SU-DHL-6 (cell line): ENCODE measurements at regions not wholly inside any gene's neighbourhood (a gene's known extent, or its start where the extent isn't known, plus 50 kb on each side); places are given as distances from the start of the nearest gene placed in this dataset.

Experiments used
- EZH2phosphoT487 ChIP-seq: fragments of 200-600 bp; sonication (generic), shearing (Covaris generic); conservative IDR thresholded peaks from 2 replicates; pipeline ENCODE4 v1.6.1; 2018; ENCODE audit warnings: mild to moderate bottlenecking, antibody characterized with exemption, low read length, moderate library complexity, mixed read lengths
- TF ChIP-seq, protein P1 (sequence below): fragments of 200-600 bp; sonication (generic); IDR thresholded peaks from one replicate; pipeline ENCODE4 v1.5.1; 2017; ENCODE audit warnings: antibody characterized with exemption, mild to moderate bottlenecking, low read length, moderate library complexity; ENCODE audit not compliant: insufficient read depth, poor library complexity, severe bottlenecking

DNA sequence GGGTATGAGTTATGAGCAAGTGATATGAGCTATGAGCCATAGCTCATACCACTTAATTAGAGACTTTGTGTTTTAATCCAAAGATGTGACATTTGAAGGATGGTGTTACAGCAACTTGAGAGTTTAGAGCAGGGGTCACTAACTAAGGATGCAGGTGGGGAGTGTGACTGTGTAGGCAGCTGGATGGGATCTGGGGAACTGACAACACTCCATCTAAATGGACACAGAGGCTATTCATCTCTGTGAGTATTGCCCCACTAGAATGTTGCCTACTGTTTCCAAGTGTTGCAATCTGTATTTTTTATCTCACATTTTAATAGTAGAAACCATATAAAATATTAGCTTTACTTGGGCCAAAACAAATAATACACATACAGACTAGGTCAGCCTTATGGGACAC is 488.1 kb upstream of the DAB2 start:
- TF ChIP-seq, protein P1, sequence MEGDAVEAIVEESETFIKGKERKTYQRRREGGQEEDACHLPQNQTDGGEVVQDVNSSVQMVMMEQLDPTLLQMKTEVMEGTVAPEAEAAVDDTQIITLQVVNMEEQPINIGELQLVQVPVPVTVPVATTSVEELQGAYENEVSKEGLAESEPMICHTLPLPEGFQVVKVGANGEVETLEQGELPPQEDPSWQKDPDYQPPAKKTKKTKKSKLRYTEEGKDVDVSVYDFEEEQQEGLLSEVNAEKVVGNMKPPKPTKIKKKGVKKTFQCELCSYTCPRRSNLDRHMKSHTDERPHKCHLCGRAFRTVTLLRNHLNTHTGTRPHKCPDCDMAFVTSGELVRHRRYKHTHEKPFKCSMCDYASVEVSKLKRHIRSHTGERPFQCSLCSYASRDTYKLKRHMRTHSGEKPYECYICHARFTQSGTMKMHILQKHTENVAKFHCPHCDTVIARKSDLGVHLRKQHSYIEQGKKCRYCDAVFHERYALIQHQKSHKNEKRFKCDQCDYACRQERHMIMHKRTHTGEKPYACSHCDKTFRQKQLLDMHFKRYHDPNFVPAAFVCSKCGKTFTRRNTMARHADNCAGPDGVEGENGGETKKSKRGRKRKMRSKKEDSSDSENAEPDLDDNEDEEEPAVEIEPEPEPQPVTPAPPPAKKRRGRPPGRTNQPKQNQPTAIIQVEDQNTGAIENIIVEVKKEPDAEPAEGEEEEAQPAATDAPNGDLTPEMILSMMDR = no peak
- no peak for TF ChIP-seq EZH2phosphoT487
